Left lung (tissue), 4 donors: ENCODE measurements at regions not wholly inside any gene's neighbourhood (a gene's known extent, or its start where the extent isn't known, plus 50 kb on each side); places are given as distances from the start of the nearest gene placed in this dataset.
A peak's percentile ranks its signal among the peaks of the same experiment; 100 is the strongest.

Source experiments
- ATAC-seq: fragments of 200-7000 bp; cut with Tn5 transposase; one replicate; pipeline ENCODE4 v1.9.1; 2020; ENCODE audit warnings: moderate library complexity
- DNase-seq, 4 donors: peaks; one replicate each; pipeline ENCODE4 v3.0.0-alpha.2; 2013 to 2020
- H3K27ac ChIP-seq, 2 donors: fragments of 200-600 bp; sonication (generic) in 1 of 2; one replicate each; pipeline versions ENCODE4 v1.5.0 to v1.8.0; 2020 to 2021
- H3K27me3 ChIP-seq, 2 donors: fragments of 200-600 bp; sonication (generic) in 1 of 2; one replicate each; pipeline versions ENCODE4 v1.5.0 to v1.8.0; 2020 to 2021
- H3K36me3 ChIP-seq, 2 donors: fragments of 200-600 bp; sonication (generic) in 1 of 2; one replicate each; pipeline versions ENCODE4 v1.5.0 to v1.8.0; 2020 to 2021
- H3K4me1 ChIP-seq, 2 donors: fragments of 200-600 bp; one replicate each; pipeline ENCODE4 v1.8.0; 2021
- H3K4me3 ChIP-seq, 2 donors: fragments of 200-600 bp; sonication (generic) in 1 of 2; one replicate each; pipeline versions ENCODE4 v1.5.0 to v1.8.0; 2020 to 2021; ENCODE audit warnings: mild to moderate bottlenecking in 1 of 2
- H3K9me3 ChIP-seq, 2 donors: fragments of 200-600 bp; sonication (generic) in 1 of 2; one replicate each; pipeline versions ENCODE4 v1.5.0 to v1.8.0; 2020 to 2021
- intact Hi-C, 2 donors: fragments of 100-400 bp; cut with DNase I; formaldehyde crosslinking; loops; one replicate each; pipeline versions ENCODE4 v1.11.2 to v1.14.2; 2022
- TF ChIP-seq, protein P1 (sequence below), 2 donors: fragments of 200-600 bp; sonication (generic) in 1 of 2; IDR thresholded peaks; one replicate each; pipeline versions ENCODE4 v1.5.0 to v1.8.0; 2021; ENCODE audit warnings: antibody characterized with exemption in 2 of 2
- donor health status: DM: no; HTN: yes; CAD: no.
- donor health status: DM: no; HTN: no; CAD: no.

DNA sequence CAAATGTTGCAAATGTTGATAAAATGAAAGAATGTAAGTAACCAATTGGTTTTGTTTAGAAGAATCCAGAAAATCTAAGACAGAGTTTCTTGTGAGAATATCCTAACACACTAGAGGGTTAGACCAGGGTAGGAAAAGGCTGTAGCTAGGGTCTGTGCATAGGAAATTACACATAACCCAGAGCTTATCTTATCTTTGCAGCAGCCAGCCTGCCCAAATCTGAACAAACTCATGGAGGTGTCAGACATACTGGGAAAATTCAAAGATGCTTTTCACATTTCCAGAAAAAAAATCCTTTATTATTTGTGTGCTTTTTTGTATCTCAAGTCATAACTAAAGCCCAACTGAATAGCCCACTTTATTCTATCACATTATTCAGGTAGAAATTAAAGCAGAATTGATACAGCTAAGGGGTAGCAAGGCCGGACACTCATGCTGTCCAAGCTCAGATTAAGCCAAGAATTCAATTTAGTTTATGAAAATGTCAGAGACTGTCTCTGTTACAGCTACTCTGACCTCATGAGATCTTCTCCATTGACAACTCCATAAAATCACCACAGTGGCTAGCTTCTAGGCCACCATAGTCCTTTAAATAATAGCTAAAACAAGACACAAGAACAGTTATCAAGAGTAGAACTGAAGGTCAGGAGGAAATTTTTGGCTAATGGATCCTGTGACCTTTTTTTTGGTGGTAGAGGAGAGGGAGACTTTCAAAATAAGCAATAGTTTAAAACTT, 169.6 kb upstream of the RASSF8 start:
- DNase-seq, result no peak
- intact Hi-C loops, result no loop called here
- TF ChIP-seq, protein P1, sequence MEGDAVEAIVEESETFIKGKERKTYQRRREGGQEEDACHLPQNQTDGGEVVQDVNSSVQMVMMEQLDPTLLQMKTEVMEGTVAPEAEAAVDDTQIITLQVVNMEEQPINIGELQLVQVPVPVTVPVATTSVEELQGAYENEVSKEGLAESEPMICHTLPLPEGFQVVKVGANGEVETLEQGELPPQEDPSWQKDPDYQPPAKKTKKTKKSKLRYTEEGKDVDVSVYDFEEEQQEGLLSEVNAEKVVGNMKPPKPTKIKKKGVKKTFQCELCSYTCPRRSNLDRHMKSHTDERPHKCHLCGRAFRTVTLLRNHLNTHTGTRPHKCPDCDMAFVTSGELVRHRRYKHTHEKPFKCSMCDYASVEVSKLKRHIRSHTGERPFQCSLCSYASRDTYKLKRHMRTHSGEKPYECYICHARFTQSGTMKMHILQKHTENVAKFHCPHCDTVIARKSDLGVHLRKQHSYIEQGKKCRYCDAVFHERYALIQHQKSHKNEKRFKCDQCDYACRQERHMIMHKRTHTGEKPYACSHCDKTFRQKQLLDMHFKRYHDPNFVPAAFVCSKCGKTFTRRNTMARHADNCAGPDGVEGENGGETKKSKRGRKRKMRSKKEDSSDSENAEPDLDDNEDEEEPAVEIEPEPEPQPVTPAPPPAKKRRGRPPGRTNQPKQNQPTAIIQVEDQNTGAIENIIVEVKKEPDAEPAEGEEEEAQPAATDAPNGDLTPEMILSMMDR (IDR thresholded peaks at IDR 0.05), result no peak
- Histone ChIP-seq H3K27me3 (no peaks in the 10 kb centered on the region), H3K36me3 (no peaks in the 10 kb centered on the region), H3K4me3 (no peak overlapping the region), H3K27ac (no peak overlapping the region), H3K9me3 (peaks cover 0 to 2% of the 10 kb centered on the region in 2 donors), H3K4me1 (no peaks in the 10 kb centered on the region)
- no peak for ATAC-seq

DNA sequence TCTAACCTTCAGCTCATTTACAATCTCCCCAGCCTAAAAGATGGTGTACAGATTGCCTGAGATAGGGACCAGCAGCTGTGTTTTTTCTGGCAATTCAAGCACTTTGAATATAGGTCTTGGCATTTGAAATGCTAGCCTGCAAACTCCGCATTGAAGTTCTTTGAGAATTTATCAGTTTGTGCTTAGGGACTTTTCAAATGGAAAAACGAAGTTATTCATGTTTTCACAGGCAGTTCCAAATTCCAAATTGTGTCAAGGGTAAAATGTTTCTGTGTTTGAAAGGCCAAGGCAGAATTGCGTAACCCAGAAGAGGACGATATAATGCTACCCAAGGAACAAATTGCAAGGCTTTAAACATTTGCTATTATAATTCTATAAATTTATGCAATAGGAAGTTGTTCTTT, 168.9 kb upstream of the RASSF8 start:
- Histone ChIP-seq H3K9me3 (peaks cover 0 to 2% of the 10 kb centered on the region in 2 donors), H3K36me3 (no peaks in the 10 kb centered on the region), H3K4me1 (no peaks in the 10 kb centered on the region), H3K4me3 (no peak overlapping the region), H3K27ac (no peak overlapping the region), H3K27me3 (no peaks in the 10 kb centered on the region)
- ATAC-seq (no peak), DNase-seq (peak in 2 of 4 donors; percentile 51 to 66)
- TF ChIP-seq, protein P1 (IDR thresholded peaks at IDR 0.05), result no peak
- intact Hi-C loops, result no loop called here

GRCh38 chr12:25792031-25792430, 166.5 kb upstream of the RASSF8 start:
- ATAC-seq, result no peak
- DNase-seq, result no peak
- no peaks in the 10 kb centered on the region for H3K4me1 ChIP-seq
- H3K27ac ChIP-seq, result no peak overlapping the region
- intact Hi-C loops, result no loop called here
- no peaks in the 10 kb centered on the region for H3K27me3 ChIP-seq
- no peaks in the 10 kb centered on the region for H3K36me3 ChIP-seq
- H3K4me3 ChIP-seq, result no peak overlapping the region
- H3K9me3 ChIP-seq, result peaks cover 0 to 2% of the 10 kb centered on the region in 2 donors
- TF ChIP-seq, protein P1 (IDR thresholded peaks at IDR 0.05), result no peak

GRCh38 chr12:25793196-25793595, 165.3 kb upstream of the RASSF8 start:
- Histone ChIP-seq H3K27me3 (no peaks in the 10 kb centered on the region), H3K36me3 (no peaks in the 10 kb centered on the region), H3K9me3 (peaks cover 0 to 2% of the 10 kb centered on the region in 2 donors), H3K27ac (no peak overlapping the region), H3K4me3 (no peak overlapping the region), H3K4me1 (no peaks in the 10 kb centered on the region)
- TF ChIP-seq, protein P1 (IDR thresholded peaks at IDR 0.05), result no peak
- ATAC-seq (no peak), DNase-seq (no peak)
- intact Hi-C loops, result no loop called here

- TF ChIP-seq, protein P1 (IDR thresholded peaks at IDR 0.05), result no peak
- Histone ChIP-seq H3K36me3 (no peaks in the 10 kb centered on the region), H3K27me3 (no peaks in the 10 kb centered on the region), H3K27ac (no peak overlapping the region), H3K4me1 (no peaks in the 10 kb centered on the region), H3K9me3 (peaks cover 0 to 2% of the 10 kb centered on the region in 2 donors), H3K4me3 (no peak overlapping the region)
- DNase-seq (no peak), ATAC-seq (no peak)
- intact Hi-C loops, result no loop called here
These were observed 163.9 kb upstream of the RASSF8 start for GRCh38 chr12:25794571-25794970.
